Right lobe of liver (tissue), 4 donors: ENCODE measurements at regions not wholly inside any gene's neighbourhood (a gene's known extent, or its start where the extent isn't known, plus 50 kb on each side); places are given as distances from the start of the nearest gene placed in this dataset.

ENCODE experiments used
- POLR2A ChIP-seq: fragments of 450-650 bp; IDR thresholded peaks from one replicate; pipeline ENCODE4 v1.6.1; 2017; ENCODE audit warnings: antibody characterized with exemption, mild to moderate bottlenecking
- TF ChIP-seq, protein P1 (sequence below), 4 donors: fragments of 200-600 bp in 3 of 4; fragments of 450-650 bp in 1 of 4; IDR thresholded peaks; one replicate each; pipeline versions ENCODE4 v1.5.1 to v1.8.0; 2016 to 2022; ENCODE audit warnings: antibody characterized with exemption in 4 of 4, mild to moderate bottlenecking in 2 of 4
- donor health status: DM: no; HTN: no; CAD: no.
- donor health status: DM: no; HTN: no; CAD: no.
- donor health status: DM: no; HTN: yes; CAD: no.

DNA sequence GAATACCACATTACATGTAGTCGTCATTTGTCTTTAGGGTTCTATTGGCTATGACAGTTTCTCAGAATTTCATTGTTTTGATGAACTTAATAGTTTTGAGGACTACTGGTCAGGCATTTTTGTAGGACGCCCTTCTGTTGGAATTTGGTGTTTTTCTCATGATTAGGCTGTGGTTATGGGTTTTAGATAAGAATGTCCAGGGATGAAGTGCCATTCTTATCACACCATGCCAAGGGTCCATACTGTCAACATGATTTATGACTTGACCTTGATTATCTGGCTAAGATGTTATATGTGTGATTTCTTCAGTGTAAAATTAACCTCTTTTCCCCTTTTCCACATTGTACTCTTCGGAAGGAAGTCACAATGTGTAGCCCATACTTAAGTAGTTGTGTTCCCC is 135.3 kb downstream of the DIPK2A start:
- TF ChIP-seq, protein P1, sequence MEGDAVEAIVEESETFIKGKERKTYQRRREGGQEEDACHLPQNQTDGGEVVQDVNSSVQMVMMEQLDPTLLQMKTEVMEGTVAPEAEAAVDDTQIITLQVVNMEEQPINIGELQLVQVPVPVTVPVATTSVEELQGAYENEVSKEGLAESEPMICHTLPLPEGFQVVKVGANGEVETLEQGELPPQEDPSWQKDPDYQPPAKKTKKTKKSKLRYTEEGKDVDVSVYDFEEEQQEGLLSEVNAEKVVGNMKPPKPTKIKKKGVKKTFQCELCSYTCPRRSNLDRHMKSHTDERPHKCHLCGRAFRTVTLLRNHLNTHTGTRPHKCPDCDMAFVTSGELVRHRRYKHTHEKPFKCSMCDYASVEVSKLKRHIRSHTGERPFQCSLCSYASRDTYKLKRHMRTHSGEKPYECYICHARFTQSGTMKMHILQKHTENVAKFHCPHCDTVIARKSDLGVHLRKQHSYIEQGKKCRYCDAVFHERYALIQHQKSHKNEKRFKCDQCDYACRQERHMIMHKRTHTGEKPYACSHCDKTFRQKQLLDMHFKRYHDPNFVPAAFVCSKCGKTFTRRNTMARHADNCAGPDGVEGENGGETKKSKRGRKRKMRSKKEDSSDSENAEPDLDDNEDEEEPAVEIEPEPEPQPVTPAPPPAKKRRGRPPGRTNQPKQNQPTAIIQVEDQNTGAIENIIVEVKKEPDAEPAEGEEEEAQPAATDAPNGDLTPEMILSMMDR (IDR thresholded peaks at IDR 0.05) = no peak
- TF ChIP-seq POLR2A = no peak
